Ishikawa (cell line): ENCODE measurements at regions not wholly inside any gene's neighbourhood (a gene's known extent, or its start where the extent isn't known, plus 50 kb on each side); places are given as distances from the start of the nearest gene placed in this dataset.

Experiments
- CEBPB ChIP-seq: IDR thresholded peaks from 2 replicates; pipeline ENCODE4 v1.6.1; 2012
- EP300 ChIP-seq: IDR thresholded peaks from 2 replicates; pipeline ENCODE4 v1.6.1; 2012; ENCODE audit warnings: borderline replicate concordance
- RAD21 ChIP-seq: IDR thresholded peaks from 2 replicates; pipeline ENCODE4 v1.6.1; 2012; ENCODE audit warnings: low read depth
- REST ChIP-seq: IDR thresholded peaks from 2 replicates; pipeline ENCODE4 v1.6.1; 2012; ENCODE audit warnings: low read depth, mild to moderate bottlenecking
- TAF1 ChIP-seq: IDR thresholded peaks from 2 replicates; pipeline ENCODE4 v1.6.1; 2012; ENCODE audit warnings: low read depth, mild to moderate bottlenecking
- TCF12 ChIP-seq: IDR thresholded peaks from 2 replicates; pipeline ENCODE4 v1.6.1; 2012; ENCODE audit warnings: low read depth
- TEAD4 ChIP-seq: IDR thresholded peaks from 2 replicates; pipeline ENCODE4 v1.6.1; 2012
- USF1 ChIP-seq: IDR thresholded peaks from 2 replicates; pipeline ENCODE4 v1.6.1; 2012
- YY1 ChIP-seq: IDR thresholded peaks from 2 replicates; pipeline ENCODE4 v1.6.1; 2012; ENCODE audit warnings: low read depth

GRCh38 chr3:146692254-146692653 is 87.1 kb upstream of the PLSCR5 start:
- TF ChIP-seq RAD21 (no peak), USF1 (no peak), REST (no peak), CEBPB (no peak), TAF1 (no peak), TEAD4 (no peak), YY1 (no peak), EP300 (no peak), TCF12 (no peak)
